ENCODE measurements at regions not wholly inside any gene's neighbourhood (a gene's known extent, or its start where the extent isn't known, plus 50 kb on each side); places are given as distances from the start of the nearest gene placed in this dataset.

GRCh38 chr2:78592491-78592890 lies 433.0 kb upstream of the REG3G start:
- Histone ChIP-seq H3K27ac (no peak overlapping the region), H3K4me1 (no peaks in the 10 kb centered on the region), H3K9me3 (no peaks in the 10 kb centered on the region), H3K36me3 (ENCODE audit: low read depth, missing control alignments) (no peaks in the 10 kb centered on the region), H3K4me3 (no peak overlapping the region), H3K27me3 (no peaks in the 10 kb centered on the region)
- no peak for DNase-seq
- WGBS, 2 donors, result 84 to 92% methylated on average over 3 of the region's 3 CpGs
- TF ChIP-seq CTCF (IDR thresholded peaks at IDR 0.05), result no peak
- no peak for TF ChIP-seq POLR2A (IDR thresholded peaks at IDR 0.05)
- intact Hi-C loops (cut with DNase I; ENCODE audit: low total_unique reads), result no loop called here

GRCh38 chr2:78601113-78601512 lies 424.4 kb upstream of the REG3G start:
- DNase-seq, result no peak
- no peaks in the 10 kb centered on the region for H3K36me3 ChIP-seq (ENCODE audit: low read depth, missing control alignments)
- intact Hi-C loops (cut with DNase I; ENCODE audit: low total_unique reads), result no loop called here
- H3K4me3 ChIP-seq, result no peak overlapping the region
- no peak for TF ChIP-seq CTCF (IDR thresholded peaks at IDR 0.05)
- TF ChIP-seq POLR2A (IDR thresholded peaks at IDR 0.05), result no peak
- H3K9me3 ChIP-seq, result no peaks in the 10 kb centered on the region
- no peaks in the 10 kb centered on the region for H3K4me1 ChIP-seq
- WGBS, 2 donors, result 82 to 96% methylated on average over 1 of the region's 1 CpG
- no peaks in the 10 kb centered on the region for H3K27me3 ChIP-seq
- no peak overlapping the region for H3K27ac ChIP-seq

- intact Hi-C loops (cut with DNase I; ENCODE audit: low total_unique reads), result no loop called here
- no peaks in the 10 kb centered on the region for H3K27me3 ChIP-seq
- TF ChIP-seq POLR2A (IDR thresholded peaks at IDR 0.05) (no peak), CTCF (IDR thresholded peaks at IDR 0.05) (no peak)
- H3K4me1 ChIP-seq, result no peaks in the 10 kb centered on the region
- DNase-seq, result no peak
- no peak overlapping the region for H3K4me3 ChIP-seq
- 63 to 78% methylated on average over 4 of the region's 4 CpGs for WGBS, 2 donors
- no peak overlapping the region for H3K27ac ChIP-seq
- no peaks in the 10 kb centered on the region for H3K9me3 ChIP-seq
- no peaks in the 10 kb centered on the region for H3K36me3 ChIP-seq (ENCODE audit: low read depth, missing control alignments)
These were observed 422.6 kb upstream of the REG3G start for GRCh38 chr2:78602862-78603261.

- Histone ChIP-seq H3K36me3 (ENCODE audit: low read depth, missing control alignments) (no peaks in the 10 kb centered on the region), H3K9me3 (no peaks in the 10 kb centered on the region), H3K4me1 (no peaks in the 10 kb centered on the region), H3K27ac (no peak overlapping the region), H3K4me3 (no peak overlapping the region), H3K27me3 (no peaks in the 10 kb centered on the region)
- intact Hi-C loops (cut with DNase I; ENCODE audit: low total_unique reads), result no loop called here
- no peak for DNase-seq
- TF ChIP-seq POLR2A (IDR thresholded peaks at IDR 0.05), result no peak
- no peak for TF ChIP-seq CTCF (IDR thresholded peaks at IDR 0.05)
- WGBS, 2 donors, result 42% methylated on average over 2 of the region's 2 CpGs
These were observed 418.6 kb upstream of the REG3G start for GRCh38 chr2:78606895-78607294.

GRCh38 chr2:78614726-78615125 lies 410.8 kb upstream of the REG3G start:
- DNase-seq, result no peak
- Histone ChIP-seq H3K27me3 (no peaks in the 10 kb centered on the region), H3K4me1 (no peaks in the 10 kb centered on the region), H3K4me3 (no peak overlapping the region), H3K27ac (no peak overlapping the region), H3K9me3 (no peaks in the 10 kb centered on the region), H3K36me3 (ENCODE audit: low read depth, missing control alignments) (no peaks in the 10 kb centered on the region)
- TF ChIP-seq POLR2A (IDR thresholded peaks at IDR 0.05) (no peak), CTCF (IDR thresholded peaks at IDR 0.05) (no peak)
- 76 to 90% methylated on average over 1 of the region's 1 CpG for WGBS, 2 donors
- intact Hi-C loops (cut with DNase I; ENCODE audit: low total_unique reads), result no loop called here

Measured in testis (tissue), 2 donors.